Mammary epithelial cell (primary cell): ENCODE measurements at regions not wholly inside any gene's neighbourhood (a gene's known extent, or its start where the extent isn't known, plus 50 kb on each side); places are given as distances from the start of the nearest gene placed in this dataset.

Experiments
- CTCF ChIP-seq, 2 donors: IDR thresholded peaks in 1 of 2; conservative IDR thresholded peaks in 1 of 2; 2 replicates each; pipeline ENCODE4 v1.5.1; 2011 to 2012; ENCODE audit warnings: inconsistent platforms in 2 of 2, low read length in 2 of 2, mild to moderate bottlenecking in 2 of 2, control low read depth in 1 of 2, low read depth in 1 of 2; ENCODE audit not compliant: insufficient read depth in 1 of 2; ENCODE audit errors: extremely low read depth in 1 of 2
- EZH2 ChIP-seq: IDR thresholded peaks from 2 replicates; pipeline ENCODE4 v1.6.1; 2012; ENCODE audit warnings: low read length, inconsistent platforms, borderline replicate concordance

DNA sequence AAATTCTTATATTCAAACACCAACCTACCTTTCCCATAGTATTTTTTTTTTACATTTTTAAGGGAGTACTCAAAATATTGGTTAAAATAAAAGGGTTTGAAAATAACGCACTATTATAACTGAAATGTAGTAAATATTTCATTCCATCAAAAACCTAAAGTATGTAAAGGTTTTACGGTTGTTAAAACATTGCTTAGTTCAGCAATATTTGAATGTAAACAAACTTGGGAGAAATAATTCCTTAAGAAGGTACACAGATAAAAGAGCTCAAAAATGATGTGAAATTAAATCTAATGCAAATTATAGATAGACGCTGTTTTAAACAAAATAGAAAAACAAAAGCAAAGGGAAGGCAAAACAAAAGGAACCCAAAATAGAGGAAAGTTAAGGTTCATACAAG lies 1476.9 kb downstream of the PCDH18 start:
- TF ChIP-seq CTCF (conservative IDR thresholded peaks at IDR 0.05 in 1 of 2, IDR thresholded peaks at IDR 0.05 in 1 of 2; ENCODE audit: extremely low read depth in 1 of 2, insufficient read depth in 1 of 2, low read depth in 1 of 2, low read length in 2 of 2) (no peak), EZH2 (no peak)
